ENCODE measurements at regions not wholly inside any gene's neighbourhood (a gene's known extent, or its start where the extent isn't known, plus 50 kb on each side); places are given as distances from the start of the nearest gene placed in this dataset.

- no peak for TF ChIP-seq EZH2 (IDR thresholded peaks at IDR 0.05)
- no peak for TF ChIP-seq POLR2AphosphoS5 (IDR thresholded peaks at IDR 0.05; ENCODE audit: borderline replicate concordance, low read depth, low read length)
- no peak for TF ChIP-seq FOXP2 (optimal IDR thresholded peaks at IDR 0.05; ENCODE audit: control extremely low read depth, extremely low read length, insufficient read depth)
Observed at GRCh38 chr1:101109791-101110190, 84.2 kb upstream of the DPH5 start.

Data from SK-N-MC (cell line).